Tongue (tissue), 1 donor: ENCODE measurements at regions not wholly inside any gene's neighbourhood (a gene's known extent, or its start where the extent isn't known, plus 50 kb on each side); places are given as distances from the start of the nearest gene placed in this dataset.
A peak's percentile ranks its signal among the peaks of the same experiment; 100 is the strongest.

Source experiments
- DNase-seq: peaks from one replicate; pipeline ENCODE4 v3.0.0-alpha.2; 2015

DNA sequence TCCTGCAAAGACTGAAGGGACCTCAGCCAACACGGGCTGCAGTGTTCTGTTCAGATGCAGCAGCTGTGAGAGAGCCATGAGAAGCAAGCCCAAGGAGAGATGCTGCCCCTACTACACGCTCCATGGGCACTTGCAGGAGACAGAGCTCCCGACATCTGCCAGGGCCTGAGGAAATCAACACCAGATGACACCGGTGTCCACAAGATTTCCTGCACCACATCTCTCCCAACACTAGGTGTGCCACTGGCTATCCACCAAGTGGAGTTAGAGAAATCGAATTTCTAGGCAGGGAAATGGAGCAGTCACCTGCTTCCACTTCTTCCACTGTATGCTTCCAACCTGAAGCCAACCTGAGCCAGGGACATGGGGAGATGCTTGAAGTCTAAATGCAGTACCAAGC is 445.3 kb downstream of the RWDD3 start:
- DNase-seq: no peak

DNA sequence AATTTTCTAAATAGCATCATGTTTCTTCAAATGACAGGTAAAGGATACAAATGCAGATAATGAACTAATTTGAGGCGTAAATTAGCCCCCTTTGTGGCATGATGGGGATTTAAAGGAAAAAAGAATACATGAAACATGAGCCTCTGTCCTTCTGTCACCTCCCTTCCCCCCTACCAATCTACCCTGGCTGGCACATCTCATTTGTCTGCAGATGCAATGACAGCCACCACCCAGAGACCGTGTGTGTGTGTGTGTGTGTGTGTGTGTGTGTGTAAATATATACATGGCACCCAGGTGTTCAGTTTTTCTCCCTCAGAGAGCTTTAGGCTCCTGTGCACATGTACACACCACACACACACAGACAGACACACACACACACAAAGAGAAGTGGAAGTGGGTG is 451.1 kb downstream of the RWDD3 start:
- no peak for DNase-seq

DNA sequence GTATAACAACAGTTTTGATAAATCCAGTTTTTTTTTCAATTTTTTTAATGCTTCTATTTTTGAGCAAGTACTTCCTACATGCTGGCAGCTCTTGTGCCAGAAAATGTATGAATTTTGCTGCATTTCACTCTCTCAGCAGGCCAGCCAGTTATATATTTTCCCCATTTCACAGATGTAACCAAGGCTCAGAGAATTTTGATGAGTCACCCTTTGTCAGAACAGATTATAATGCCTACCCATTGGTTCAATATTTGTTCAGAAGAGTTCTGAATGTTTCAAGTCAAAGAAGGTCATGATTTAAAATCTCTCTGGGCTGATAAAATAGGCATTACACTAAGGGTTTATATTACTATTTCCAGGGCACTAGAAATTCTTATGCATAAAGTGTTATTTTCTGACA is 452.2 kb downstream of the RWDD3 start:
- DNase-seq: no peak

DNA sequence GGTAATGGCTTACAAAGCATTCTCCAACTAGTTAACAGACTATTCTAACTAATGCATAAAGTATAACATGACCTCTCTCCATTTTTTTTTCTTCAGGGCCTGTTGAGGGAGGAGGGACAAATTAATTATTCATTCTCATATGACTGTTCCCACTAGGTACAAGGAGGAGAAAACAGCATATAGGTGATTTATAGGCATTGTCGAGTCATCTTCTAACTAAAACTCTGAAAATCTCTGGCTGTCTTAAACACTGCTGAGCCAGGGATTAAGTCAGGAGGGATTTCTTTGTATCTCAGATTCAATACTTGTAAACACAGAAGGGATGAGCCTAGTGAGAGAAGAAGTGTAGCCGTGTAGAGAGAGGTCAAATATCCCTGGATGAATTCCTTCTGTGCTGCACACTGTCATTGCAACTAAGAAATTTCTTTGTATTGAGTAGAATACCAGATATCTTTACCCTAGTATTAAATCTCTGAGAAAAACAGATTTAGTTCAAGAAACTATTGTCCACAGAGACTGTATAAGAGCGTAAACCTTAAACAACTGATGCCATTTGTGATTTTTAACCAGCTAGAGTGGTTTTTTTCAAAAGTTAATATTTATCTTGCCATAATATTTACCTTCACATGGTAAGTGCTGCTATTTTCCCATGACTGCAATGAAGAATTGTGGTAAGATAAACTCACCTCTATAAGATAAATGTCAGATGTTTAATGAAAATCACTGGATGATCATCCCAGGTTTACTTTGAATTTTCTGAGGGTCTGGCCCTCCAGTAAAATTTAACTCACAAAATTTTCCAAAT is 465.3 kb downstream of the RWDD3 start:
- peak; percentile 5 for DNase-seq

DNA sequence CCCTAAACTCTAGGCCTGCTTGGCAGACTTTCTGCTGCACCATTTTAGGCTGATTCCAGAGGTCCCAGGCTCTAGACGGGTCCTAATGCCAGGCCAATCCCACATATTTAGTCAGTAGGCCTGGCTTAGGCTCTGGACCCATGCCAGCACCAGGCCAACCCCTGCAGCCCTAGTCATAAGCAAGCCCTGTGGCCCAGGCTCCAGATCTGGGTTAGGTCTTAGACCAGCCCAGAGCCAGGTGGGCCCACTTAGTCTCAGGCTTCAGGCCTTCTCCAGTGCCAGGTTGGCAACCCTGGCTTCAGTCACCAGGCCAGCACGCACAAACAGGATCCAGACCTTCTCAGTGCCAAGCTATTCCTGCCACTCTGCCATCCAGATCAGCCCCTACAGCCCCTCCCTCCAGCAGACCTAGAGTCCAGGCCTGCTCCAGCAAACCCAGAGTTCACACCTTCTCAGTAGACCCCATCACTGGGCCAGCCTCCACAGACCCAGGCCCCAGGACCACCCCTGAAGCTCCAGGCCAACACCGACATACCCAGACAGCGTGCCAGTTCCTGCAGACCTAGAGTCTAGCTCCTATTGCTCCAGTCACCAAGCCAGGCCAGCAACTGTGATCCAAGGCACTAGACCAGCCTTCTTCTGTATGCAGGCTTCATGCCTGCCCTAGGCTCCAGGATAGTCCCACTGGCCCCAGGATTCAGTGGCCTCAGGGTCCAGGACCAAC is 467.6 kb downstream of the RWDD3 start:
- no peak for DNase-seq

DNA sequence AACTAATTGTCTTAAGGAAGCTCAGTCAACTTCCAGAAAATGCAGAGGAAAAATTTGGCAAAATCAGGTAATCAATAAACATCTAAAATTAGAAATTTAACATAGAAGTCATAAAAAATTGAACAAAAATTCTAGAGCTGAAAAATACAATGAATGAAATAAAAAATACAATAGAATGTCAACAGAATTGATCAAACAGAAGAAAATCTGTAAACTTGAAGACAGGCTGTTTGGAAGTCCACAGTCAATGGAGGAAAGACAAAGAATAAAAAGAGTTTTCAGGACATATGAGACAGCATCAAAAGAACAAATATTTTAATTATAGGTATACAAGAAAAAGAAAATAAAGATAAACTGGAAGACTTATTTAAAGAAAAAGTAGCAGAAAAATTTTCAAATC is 469.0 kb downstream of the RWDD3 start:
- no peak for DNase-seq

DNA sequence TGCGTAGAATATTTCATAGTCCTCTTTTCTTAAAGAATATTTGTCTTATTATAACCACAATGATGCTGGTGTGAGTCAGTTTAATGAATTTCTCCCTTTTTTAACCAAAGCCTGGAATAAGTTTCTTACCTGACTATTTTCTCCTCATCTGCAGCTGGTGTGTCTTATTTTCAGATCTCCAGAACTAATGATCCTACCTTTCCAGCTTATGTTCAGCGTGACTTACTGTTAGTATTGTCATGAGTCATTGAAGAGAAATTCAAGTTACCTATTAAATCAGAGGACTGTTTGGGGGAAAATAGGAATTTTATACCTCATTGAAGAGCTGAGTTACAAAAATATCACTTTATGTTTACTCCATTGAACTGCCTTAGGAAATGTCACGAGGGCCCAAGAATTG is 482.1 kb downstream of the RWDD3 start:
- DNase-seq: no peak

DNA sequence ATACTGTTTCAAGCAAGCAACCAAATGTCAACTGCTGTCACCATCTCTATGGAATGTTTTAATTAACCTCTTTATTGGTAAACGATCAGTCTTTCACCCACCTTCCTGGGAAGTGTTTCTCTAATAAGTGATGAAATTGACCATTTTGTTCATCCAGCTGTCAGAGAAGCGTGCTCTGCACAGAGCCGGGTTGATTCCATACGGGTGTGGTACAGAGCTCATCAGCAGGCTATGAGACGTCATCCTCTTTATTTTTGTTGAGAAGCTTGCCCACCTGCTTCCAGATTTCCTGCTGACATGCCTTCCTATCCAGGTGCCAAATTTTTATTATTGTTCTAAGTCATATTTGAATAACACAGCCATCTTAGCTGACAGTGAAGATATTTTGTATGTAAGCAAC is 482.5 kb downstream of the RWDD3 start:
- no peak for DNase-seq

DNA sequence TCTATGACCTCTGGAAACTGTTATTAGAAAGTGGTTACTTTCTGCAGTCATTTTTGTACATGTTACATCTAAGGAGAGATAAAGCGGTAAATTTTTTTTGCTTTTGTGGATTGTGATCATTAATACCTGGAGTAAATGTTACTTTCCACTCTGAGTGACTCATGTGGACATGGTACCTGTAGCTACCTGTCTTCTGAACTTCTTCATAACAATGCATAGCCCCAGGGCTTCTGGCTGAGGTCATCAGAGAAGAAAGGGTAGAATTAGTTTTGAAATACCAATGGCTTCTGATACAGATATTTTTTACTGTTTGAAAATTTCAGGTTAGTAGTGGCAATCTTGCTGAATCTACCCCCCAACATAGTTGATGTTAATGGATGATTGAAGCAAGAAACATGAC is 489.3 kb downstream of the RWDD3 start:
- DNase-seq: no peak

DNA sequence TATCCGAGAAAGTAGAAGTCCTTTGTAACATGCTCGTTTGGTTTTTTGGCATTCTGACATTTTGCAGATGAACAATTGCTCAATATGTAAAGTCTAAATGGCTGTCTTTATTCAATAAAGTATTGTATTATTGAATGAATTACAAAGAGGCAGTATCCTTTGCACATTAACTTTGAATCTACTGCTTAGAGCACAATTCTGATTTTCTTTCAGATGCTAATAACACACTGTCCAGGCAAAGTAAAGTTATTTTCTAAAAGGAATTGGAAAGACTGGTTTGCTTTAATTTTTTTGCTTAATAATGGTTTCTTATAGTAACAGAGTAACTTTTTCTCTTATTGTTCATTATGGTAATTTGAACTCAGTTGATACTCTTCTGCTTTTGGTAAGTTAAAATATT is 494.8 kb downstream of the RWDD3 start:
- DNase-seq: no peak

DNA sequence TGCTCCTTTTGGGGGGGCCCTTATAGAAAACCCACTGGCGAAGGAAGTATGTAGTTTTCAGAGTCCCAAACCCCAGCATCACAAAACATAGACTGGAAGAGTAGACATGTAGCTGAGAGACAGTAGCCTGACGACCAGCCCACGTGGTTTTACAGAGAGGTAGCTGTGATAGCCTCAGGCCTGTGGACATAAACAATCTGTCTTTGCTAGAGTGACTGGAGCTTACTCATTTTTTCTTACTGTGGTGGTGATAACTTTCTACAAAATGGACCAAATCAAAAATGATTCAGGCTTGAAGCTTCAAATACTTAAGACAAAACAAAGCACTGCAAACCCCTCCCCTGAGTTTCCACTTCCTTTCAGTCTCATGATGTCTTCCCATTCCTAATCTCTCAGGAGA is 497.0 kb downstream of the RWDD3 start:
- DNase-seq: no peak

DNA sequence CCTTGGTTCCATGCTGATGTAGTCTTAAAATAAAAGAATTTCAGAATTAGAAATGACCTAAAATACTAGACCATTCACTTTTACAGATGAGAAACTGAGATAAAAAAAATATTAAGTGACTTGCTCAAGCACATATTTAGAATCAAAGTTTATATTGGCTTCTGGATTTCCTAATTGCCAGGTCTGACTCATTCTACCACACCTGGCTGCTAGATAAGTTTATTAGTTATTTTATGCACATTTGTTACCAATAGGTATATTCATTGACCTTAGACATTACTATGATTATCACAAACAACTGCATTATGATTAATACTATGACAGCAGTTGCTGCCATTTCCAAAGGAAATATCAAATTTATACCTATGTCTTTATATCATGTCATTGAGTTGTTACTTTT is 497.5 kb downstream of the RWDD3 start:
- no peak for DNase-seq

DNA sequence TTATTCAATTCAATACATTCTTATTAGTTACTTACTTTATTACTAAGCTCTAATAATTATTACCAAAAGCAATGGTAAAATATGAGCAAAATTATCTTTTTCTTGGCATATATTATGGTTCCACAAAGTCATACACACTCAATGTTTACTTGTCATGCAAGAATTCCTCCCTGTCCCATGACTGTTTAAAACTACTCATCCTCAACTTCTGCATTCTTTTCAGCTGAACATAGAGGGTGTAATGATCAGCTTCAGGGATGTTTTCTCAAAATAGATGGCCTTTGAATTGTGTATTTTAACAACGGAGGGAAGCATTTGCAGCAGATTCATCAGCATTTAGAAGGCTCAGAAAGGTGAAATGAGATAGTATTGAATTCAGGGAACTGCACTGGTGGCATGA is 499.0 kb downstream of the RWDD3 start:
- DNase-seq: no peak

DNA sequence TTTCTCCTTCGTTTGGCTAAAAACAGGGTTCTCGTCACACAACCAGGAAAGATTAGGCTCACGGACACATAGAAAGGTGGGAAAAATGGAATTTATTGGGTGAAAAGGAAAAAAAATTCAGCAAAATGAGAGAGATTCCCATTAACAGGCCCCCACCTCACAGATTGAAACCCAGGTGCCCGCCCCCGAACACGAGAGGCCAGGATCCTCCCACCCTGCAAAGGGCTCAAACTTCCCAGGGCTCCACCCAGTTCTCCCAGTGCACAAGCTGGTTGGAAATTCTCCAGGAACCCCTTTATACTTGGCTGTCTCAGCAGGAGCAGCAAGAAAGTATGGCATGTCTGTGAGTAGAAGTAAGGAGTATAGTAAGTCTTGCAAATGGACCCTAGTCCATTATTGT is 499.7 kb downstream of the RWDD3 start:
- no peak for DNase-seq

DNA sequence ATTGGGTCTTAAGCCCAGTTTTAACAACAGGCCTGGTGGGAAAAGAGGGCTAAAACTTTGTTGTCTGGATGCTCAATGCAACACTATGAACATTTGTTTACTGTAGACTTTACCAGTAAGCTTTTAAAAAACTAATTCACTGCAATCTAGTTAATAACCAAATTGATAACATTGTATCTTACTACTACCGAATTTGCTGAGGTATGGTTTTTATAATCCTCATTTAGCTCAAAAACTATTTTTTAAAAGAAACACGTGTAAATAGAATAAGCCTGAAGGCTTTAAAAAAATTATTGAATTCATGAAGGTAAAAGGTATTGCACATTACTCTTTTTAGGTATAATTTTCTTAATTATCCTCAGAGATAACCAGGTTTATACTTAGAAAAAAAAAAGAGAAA is 500.6 kb downstream of the RWDD3 start:
- DNase-seq: no peak

DNA sequence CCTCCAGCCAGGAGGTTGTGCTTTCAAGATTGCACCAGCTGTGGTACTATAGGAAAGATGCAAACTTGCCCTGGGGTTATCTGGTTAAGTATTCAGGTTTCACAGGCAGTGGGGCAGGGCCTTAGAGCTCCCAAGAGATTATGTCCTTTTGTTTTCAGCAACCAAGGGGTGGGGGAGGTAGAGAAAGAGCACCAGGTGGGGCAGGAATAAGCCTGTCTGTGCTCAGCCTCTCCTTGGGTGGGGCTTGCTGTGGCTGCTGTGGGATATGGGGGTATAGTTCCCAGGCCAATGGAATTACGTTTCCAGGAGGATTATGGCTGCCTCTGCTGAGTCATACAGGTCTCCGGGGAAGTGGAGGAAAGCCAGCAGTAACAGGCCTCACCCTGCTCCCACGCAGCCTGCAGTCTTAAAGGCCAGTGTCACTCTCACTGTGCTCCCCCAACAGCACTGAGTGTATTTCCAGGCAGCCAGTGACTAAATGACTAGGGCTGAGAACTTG is 508.6 kb downstream of the RWDD3 start:
- DNase-seq: peak; percentile 11

DNA sequence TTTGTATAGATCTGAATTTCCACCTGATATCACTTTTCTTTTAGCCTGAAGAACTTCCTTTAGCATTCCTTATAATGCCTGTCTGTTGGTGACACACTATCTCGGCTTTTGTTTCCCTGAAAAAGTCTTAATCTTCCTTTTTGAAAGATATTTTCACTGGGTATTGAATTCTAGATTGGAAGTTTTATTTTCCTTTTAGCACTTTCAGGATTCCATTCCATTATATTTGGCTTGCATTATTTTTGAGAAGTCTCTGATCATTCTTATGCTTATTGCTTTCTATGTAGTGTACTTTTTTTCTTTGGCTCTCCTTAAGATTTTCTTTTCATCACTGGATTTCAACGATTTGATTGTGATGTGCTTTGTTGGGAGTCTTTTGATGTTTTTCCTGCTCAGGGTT is 510.7 kb downstream of the RWDD3 start:
- no peak for DNase-seq

DNA sequence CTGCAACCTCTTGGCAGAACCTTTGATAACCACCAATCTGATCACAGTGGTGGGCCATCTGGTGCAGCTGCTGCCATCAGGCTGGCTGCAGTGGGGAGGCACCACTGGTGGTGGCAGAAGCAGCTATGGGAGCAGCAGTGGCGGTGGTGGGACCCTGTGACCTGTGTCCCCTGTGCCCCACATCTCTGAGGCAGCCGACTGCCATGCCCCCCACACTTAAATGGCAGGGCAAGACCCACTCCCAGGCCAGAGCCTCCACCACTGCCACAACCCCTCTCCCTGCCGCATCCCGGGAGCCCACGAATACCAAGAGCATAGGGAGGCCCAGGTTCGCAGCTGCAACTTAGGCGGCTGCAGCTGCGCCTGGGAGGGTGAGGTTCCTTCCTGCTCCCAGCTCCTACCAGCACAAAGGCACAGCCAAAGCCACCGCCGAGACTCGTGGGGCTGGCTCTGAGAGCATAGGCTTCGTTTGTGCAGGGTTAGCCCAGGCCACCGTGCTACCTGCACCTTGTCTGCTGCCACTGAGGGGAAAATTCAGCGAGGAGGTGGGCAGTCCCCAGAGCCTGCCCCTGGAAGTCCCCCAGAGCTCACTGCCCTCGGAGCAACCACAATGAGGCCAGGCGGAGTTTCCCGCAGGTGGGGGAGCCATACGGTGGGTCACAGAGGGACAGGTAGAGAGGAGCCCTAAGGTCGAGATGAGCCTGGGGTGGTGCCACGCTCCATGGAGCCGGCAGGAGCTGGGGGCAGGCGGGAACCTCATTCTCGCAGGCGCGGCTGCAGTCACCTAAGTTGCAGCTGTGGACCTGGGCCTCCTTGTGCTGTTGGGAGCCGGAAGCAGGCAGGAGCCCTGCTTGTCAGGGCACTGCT is 518.7 kb downstream of the RWDD3 start:
- no peak for DNase-seq

DNA sequence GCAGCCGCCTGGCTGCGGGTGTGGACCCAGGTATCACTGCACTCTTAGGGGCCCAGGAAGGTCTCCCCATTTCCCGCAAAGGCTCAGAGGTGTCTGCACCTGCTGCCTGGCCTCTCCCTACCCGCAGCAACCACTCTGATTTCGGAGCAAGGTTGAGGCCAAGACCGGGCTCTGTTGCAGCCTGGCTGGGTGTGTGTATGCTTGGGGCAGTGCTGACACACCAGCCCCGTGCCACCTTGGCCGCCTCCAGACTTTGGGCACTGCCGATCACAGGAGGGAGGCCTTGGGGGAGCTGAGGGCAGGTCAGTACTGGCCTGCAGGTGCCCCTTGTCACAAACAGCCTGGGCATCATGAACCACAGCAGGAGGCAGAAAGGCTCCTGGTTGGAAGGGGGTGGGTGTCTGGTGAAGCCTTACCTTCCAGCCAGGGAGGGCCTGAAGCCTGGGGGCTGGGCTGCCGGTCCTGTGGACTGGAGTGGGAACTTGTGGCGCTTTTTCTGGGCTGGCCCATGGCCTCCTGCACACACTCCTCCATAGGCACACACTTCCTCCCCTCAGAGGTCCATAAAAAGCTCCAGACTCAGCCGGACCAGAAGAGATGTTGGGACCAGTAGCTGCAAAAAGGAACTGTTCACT is 519.5 kb downstream of the RWDD3 start:
- no peak for DNase-seq

DNA sequence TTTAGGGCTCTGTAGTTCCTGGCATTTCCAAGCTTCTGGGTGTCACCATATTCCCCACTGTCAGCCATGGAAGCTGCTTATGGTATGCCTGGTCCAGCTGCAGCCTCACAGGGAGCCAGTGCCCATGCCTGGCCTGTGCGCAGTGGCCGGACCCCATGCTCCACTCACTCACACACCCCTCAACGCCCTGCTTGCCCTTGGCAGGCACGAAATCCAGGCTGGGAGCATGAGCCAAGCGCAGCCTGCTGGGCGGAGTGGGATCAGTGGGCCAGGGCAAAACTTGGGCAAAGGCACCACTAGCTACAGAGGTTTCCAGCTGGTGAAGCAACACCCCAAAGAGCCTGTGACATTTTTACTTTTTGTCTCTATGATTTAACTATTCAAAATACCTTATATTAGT is 520.4 kb downstream of the RWDD3 start:
- no peak for DNase-seq

DNA sequence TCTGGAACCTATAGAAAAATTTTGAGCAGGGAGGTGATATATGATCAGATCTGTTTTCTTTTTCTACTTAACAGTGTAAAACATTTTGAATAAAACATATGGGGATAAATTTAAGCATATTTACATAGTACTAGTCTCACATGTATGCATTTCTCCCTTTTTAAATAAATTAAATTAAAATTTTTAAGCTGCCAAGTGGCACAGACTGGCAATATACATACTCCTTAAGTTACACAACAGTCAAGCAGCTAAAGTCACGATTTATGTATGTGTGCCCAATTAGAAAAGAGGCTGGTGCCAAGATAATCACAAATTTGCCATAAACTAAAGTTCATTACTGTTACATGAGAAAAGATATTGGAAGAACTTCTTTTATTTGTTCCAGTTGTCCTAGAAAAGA is 532.0 kb downstream of the RWDD3 start:
- no peak for DNase-seq

DNA sequence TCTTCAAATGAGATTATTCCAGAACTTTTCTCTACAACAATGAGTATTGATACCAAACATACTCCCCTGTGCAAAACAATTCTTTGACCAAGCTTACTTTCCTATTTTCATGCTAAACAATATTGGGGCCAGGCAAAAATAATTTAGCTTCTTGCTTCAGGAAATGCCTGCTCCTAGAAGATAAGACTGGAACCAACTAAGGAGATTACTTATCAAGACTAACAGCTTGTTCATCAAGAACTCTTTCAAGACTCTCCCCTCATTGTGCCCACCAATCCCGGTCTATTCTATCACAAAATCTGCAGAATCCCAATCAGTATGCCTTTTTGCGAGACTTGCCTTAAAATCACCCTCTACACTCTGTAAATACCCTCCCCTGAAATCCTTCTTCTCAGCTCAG is 536.6 kb downstream of the RWDD3 start:
- no peak for DNase-seq
